ENCODE measurements at regions not wholly inside any gene's neighbourhood (a gene's known extent, or its start where the extent isn't known, plus 50 kb on each side); places are given as distances from the start of the nearest gene placed in this dataset.

DNA sequence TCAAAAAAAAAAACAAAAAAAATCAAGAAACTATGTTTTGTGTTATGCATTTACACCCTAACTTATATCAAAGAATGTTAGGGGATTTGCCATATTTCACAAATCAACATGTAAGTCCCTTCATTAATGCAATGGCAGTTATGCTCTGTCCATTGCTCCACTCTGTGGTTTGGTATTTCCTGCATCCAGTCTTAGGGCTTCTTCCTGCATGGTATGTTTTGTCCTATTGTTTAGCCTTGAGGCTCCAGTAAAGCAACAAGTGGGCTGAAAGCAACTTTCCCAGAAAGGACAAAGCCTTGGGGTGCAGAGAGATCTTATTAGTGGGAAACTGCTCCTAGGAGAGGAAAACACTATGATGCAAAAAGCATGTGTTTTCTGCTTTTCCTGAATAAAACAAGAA lies 474.1 kb downstream of the IRS1 start:
- TF ChIP-seq, protein P1, sequence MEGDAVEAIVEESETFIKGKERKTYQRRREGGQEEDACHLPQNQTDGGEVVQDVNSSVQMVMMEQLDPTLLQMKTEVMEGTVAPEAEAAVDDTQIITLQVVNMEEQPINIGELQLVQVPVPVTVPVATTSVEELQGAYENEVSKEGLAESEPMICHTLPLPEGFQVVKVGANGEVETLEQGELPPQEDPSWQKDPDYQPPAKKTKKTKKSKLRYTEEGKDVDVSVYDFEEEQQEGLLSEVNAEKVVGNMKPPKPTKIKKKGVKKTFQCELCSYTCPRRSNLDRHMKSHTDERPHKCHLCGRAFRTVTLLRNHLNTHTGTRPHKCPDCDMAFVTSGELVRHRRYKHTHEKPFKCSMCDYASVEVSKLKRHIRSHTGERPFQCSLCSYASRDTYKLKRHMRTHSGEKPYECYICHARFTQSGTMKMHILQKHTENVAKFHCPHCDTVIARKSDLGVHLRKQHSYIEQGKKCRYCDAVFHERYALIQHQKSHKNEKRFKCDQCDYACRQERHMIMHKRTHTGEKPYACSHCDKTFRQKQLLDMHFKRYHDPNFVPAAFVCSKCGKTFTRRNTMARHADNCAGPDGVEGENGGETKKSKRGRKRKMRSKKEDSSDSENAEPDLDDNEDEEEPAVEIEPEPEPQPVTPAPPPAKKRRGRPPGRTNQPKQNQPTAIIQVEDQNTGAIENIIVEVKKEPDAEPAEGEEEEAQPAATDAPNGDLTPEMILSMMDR (IDR thresholded peaks at IDR 0.05), result no peak
- intact Hi-C loops (cut with DNase I), result no loop called here
- Histone ChIP-seq H3K4me3 (no peak overlapping the region), H3K27ac (no peak overlapping the region), H3K9ac (ENCODE audit: low read depth in 2 of 2, low read length in 2 of 2) (no peak overlapping the region), H3K36me3 (no peaks in the 10 kb centered on the region), H3K9me3 (no peaks in the 10 kb centered on the region), H3K4me1 (no peaks in the 10 kb centered on the region), H3K27me3 (no peaks in the 10 kb centered on the region)
- no peak for DNase-seq

DNA sequence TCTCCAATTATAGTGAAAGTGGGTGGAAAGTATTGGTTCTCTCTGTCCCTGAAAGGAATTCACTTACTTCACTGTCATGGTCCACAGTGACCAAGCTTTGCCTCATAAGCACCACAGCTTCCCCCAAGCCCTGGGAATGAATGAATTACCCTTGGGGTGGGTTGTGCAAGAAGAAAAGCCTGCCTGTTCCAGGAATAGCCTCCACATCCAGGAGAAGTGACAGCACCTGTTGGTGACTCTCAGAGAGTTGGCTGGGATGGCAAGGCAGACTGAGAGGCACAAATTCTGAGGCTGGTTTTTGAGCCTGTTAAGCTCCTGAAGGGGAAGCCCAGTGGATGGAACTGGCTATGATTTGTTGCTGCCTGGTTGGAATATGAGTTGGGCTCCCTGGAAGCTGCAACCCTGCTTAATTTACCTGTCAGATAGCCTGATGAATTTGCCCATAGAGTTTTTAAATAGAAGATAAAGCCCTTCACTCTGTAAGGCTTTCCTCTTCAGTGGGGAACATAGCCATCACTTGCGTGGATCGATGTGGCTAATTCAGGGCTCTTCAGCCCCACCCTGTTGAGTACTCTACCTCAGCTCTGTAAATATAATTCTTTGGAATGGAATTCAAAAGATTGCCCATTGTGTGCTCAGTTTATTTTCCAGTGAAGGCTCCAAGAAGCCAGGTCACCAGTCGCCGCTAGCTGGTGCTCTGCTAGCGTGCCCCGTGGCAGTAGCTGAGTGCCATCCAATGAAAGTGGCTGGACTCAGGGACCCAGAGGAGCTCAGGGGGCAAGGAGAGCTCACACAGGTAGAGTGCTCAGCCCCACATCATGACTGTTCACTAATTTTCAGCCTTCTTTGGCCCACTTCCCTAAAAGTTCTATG lies 479.3 kb downstream of the IRS1 start:
- H3K27ac ChIP-seq, result no peak overlapping the region
- no peaks in the 10 kb centered on the region for H3K4me1 ChIP-seq
- H3K4me3 ChIP-seq, result no peak overlapping the region
- no peak overlapping the region for H3K9ac ChIP-seq (ENCODE audit: low read depth in 2 of 2, low read length in 2 of 2)
- H3K9me3 ChIP-seq, result no peaks in the 10 kb centered on the region
- intact Hi-C loops (cut with DNase I), result no loop called here
- H3K27me3 ChIP-seq, result no peaks in the 10 kb centered on the region
- DNase-seq, result no peak
- TF ChIP-seq, protein P1 (IDR thresholded peaks at IDR 0.05), result no peak
- H3K36me3 ChIP-seq, result no peaks in the 10 kb centered on the region

DNA sequence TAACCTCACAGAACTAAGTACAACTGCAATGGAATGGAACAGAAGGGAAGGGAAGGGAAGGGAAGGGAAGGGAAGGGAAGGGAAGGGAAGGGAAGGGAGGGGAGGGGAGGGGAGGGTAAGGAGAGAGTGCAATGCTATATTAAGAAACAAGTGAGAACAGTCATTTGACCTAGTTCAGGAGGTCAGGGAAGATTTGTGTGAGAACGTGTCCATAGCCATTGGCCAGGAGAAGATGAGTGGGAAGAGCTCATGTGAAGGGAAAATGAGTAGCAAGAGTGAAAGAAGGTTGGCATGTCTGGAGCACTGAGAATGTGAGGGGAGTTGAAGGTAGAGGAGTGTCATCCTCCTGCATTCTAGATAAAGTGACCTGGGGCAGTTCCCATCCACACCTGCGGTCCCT lies 481.6 kb downstream of the IRS1 start:
- DNase-seq, result no peak
- H3K27me3 ChIP-seq, result no peaks in the 10 kb centered on the region
- intact Hi-C loops (cut with DNase I), result no loop called here
- no peak overlapping the region for H3K4me3 ChIP-seq
- no peak overlapping the region for H3K9ac ChIP-seq (ENCODE audit: low read depth in 2 of 2, low read length in 2 of 2)
- H3K36me3 ChIP-seq, result no peaks in the 10 kb centered on the region
- TF ChIP-seq, protein P1 (IDR thresholded peaks at IDR 0.05), result no peak
- H3K4me1 ChIP-seq, result no peaks in the 10 kb centered on the region
- H3K9me3 ChIP-seq, result no peaks in the 10 kb centered on the region
- no peak overlapping the region for H3K27ac ChIP-seq

DNA sequence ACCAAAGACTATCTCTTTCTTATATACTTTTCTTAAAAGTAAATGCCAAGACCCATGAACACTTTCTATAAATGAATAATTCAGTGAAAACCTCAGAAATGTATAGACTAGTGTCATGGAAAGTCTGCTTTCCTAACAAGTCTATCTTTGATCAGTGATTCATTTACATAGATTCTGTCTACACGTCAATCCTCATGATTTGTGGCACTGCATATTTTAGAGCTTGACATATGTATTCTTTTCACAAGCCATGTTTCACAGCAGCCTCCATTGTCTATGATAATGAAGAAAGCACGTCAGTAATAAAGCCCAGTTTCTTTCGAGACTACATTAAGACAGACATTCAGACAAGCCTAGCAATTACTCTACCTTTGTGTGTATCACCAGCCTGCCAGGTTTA lies 486.6 kb downstream of the IRS1 start:
- no peak overlapping the region for H3K4me3 ChIP-seq
- H3K4me1 ChIP-seq, result no peaks in the 10 kb centered on the region
- H3K27me3 ChIP-seq, result no peaks in the 10 kb centered on the region
- no peak overlapping the region for H3K27ac ChIP-seq
- no peaks in the 10 kb centered on the region for H3K36me3 ChIP-seq
- no peak for DNase-seq
- intact Hi-C loops (cut with DNase I), result no loop called here
- H3K9me3 ChIP-seq, result no peaks in the 10 kb centered on the region
- TF ChIP-seq, protein P1 (IDR thresholded peaks at IDR 0.05), result no peak
- no peak overlapping the region for H3K9ac ChIP-seq (ENCODE audit: low read depth in 2 of 2, low read length in 2 of 2)

DNA sequence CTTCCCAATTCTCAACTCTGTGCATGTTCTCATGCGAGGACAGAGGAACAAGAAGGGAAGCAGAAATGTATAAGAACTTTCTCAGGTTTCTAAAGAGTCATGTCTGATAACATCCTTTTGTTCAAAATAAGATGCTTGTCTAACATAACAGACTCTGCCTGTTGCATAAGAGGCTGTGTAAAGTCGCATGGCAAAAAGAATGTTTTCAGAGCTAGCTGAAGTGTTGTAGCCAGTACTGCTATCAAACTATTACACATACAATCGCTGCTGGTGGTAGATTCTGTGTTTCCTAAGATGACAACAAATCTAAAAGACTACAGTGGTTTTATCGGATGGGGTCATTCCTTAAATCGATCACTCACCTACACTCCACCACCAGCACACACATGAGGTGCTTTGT lies 487.5 kb downstream of the IRS1 start:
- H3K9me3 ChIP-seq, result no peaks in the 10 kb centered on the region
- H3K9ac ChIP-seq (ENCODE audit: low read depth in 2 of 2, low read length in 2 of 2), result no peak overlapping the region
- intact Hi-C loops (cut with DNase I), result no loop called here
- no peak overlapping the region for H3K27ac ChIP-seq
- H3K4me1 ChIP-seq, result no peaks in the 10 kb centered on the region
- TF ChIP-seq, protein P1 (IDR thresholded peaks at IDR 0.05), result no peak
- DNase-seq, result no peak
- no peaks in the 10 kb centered on the region for H3K27me3 ChIP-seq
- no peak overlapping the region for H3K4me3 ChIP-seq
- no peaks in the 10 kb centered on the region for H3K36me3 ChIP-seq
